Heart left ventricle (tissue), 16 donors: ENCODE measurements at regions not wholly inside any gene's neighbourhood (a gene's known extent, or its start where the extent isn't known, plus 50 kb on each side); places are given as distances from the start of the nearest gene placed in this dataset.

Experiments used
- ATAC-seq, 4 donors: fragments of 200-7000 bp; cut with Tn5 transposase; one replicate each; pipeline ENCODE4 v1.9.1; 2020 to 2022; ENCODE audit warnings: moderate library complexity in 4 of 4, mild to moderate bottlenecking in 3 of 4, moderate number of reproducible peaks in 1 of 4
- DNase-seq, 5 donors: peaks; one replicate each; pipeline ENCODE4 v3.0.0-alpha.2; 2020
- H3K27ac ChIP-seq, 12 donors: fragments of 200-600 bp; sonication (generic) in 4 of 12; one replicate each; pipeline versions ENCODE4 v1.5.0 to v1.8.0; 2016 to 2022; ENCODE audit warnings: mild to moderate bottlenecking in 2 of 12
- H3K27me3 ChIP-seq, 9 donors: fragments of 200-600 bp; sonication (generic) in 2 of 9; one replicate each; pipeline versions ENCODE4 v1.5.1 to v1.8.0; 2016 to 2022; ENCODE audit warnings: mild to moderate bottlenecking in 3 of 9
- H3K36me3 ChIP-seq, 9 donors: fragments of 200-600 bp; sonication (generic) in 2 of 9; one replicate each; pipeline versions ENCODE4 v1.5.0 to v1.8.0; 2018 to 2022; ENCODE audit warnings: mild to moderate bottlenecking in 2 of 9
- H3K4me1 ChIP-seq, 12 donors: fragments of 200-600 bp; sonication (generic) in 4 of 12; one replicate each; pipeline versions ENCODE4 v1.5.0 to v1.8.0; 2016 to 2022; ENCODE audit warnings: mild to moderate bottlenecking in 3 of 12
- H3K4me3 ChIP-seq, 12 donors: fragments of 200-600 bp; sonication (generic) in 4 of 12; one replicate each; pipeline versions ENCODE4 v1.5.0 to v1.8.0; 2017 to 2022; ENCODE audit warnings: mild to moderate bottlenecking in 9 of 12, moderate library complexity in 4 of 12
- H3K9me3 ChIP-seq, 12 donors: fragments of 200-600 bp; sonication (generic) in 4 of 12; one replicate each; pipeline versions ENCODE4 v1.5.0 to v1.8.0; 2016 to 2022; ENCODE audit warnings: mild to moderate bottlenecking in 1 of 12
- CTCF ChIP-seq, 12 donors: fragments of 200-600 bp; sonication (generic) in 4 of 12; IDR thresholded peaks; one replicate each; pipeline versions ENCODE4 v1.5.0 to v1.8.0; 2018 to 2022; ENCODE audit warnings: antibody characterized with exemption in 12 of 12, mild to moderate bottlenecking in 5 of 12
- POLR2A ChIP-seq, 2 donors: fragments of 450-650 bp; IDR thresholded peaks; one replicate each; pipeline ENCODE4 v1.6.1; 2017; ENCODE audit warnings: antibody characterized with exemption in 2 of 2, mild to moderate bottlenecking in 2 of 2, moderate library complexity in 2 of 2
- WGBS, 4 donors: extraction: QIAGEN DNeasy Blood & Tissue Kit in 2 of 4; methylation state at CpG; one replicate each; pipeline versions ENCODE4 v1.1.5 to v1.1.7; 2013 to 2018; 5-methylcytosine and 5-hydroxymethylcytosine counted together
- intact Hi-C, 10 donors: fragments of 100-400 bp; cut with DNase I; formaldehyde crosslinking; loops; one replicate each; pipeline versions ENCODE4 v1.11.1 to v1.14.2; 2022
- donor health status: ischemic (EF 13 %, LVEDD 7.1; RV severe dilation, severe dysfunction).
- donor health status: healthy with polysubstance abuse.
- donor health status: DM: no; HTN: yes; CAD: no.
- donor health status: DM: no; HTN: no; CAD: no.
- donor health status: ischemic (EF 25% LVEDD 6.9; RV normal size, moderate dysfunction).
- donor health status: ischemic (EF 25% LVEDD 5.7; RV mildly dilated, moderate dysfunction).
- donor health status: healthy.
- donor health status: DM: yes; HTN: yes; CAD: no.
- donor health status: ischemic (EF 35%, LVEDD 5.7; RV mildly dilated, moderate dysfunction).
- donor health status: nonischemic (EF 11% LVEDD 7.7; RV severe dilation, severe dysfunction).
- donor health status: DM: yes; HTN: yes; CAD: no.
- donor health status: PGD.
- donor health status: ischemic (EF 29% LVEDD 5.4; RV normal size, mild dysfunction).
- donor health status: nonischemic (EF 23%, LVEDD 6.1; RV moderate dilation, normal function).

DNA sequence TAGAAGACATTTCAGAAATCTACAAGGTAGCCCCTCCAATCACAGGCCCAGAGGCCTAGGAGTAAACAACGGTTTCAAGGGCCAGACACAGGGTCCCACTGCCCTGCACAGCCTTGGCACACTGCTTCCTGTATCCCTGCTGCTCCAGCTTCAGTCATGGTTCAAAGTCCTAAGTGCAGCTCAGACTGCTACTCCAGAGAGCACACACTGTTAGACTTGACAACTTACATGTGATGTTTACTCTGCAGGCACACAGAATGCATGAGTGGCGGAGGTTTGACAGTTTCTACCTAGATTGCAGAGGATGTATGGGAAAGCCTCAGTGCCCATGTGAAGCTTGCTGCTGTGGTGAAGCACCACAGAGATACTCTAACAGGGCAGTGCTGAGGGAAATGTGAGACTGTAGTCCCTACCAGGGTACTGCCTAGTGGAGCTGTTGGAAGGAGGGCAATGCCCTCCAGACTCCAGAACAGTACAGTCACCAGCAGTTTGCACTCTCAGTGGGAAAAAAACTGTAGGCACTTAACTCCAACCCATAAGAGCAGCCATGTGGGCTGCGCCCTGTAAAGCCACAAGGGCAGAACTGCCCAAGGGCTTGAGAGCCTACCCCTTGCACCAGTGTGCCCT, 270.0 kb downstream of the ZWINT start:
- no peaks in the 10 kb centered on the region for H3K27me3 ChIP-seq
- 46 to 71% (median 68%) methylated on average over 3 of the region's 3 CpGs for WGBS, 4 donors
- H3K27ac ChIP-seq: no peak overlapping the region
- DNase-seq: no peak
- intact Hi-C loops: no loop called here
- no peak for ATAC-seq
- H3K9me3 ChIP-seq: peaks cover 0 to 35% (median 1%) of the 10 kb centered on the region in 12 donors
- no peaks in the 10 kb centered on the region for H3K4me1 ChIP-seq
- no peak overlapping the region for H3K4me3 ChIP-seq
- TF ChIP-seq CTCF (IDR thresholded peaks at IDR 0.05) (no peak), POLR2A (IDR thresholded peaks at IDR 0.05) (no peak)
- H3K36me3 ChIP-seq: no peaks in the 10 kb centered on the region

DNA sequence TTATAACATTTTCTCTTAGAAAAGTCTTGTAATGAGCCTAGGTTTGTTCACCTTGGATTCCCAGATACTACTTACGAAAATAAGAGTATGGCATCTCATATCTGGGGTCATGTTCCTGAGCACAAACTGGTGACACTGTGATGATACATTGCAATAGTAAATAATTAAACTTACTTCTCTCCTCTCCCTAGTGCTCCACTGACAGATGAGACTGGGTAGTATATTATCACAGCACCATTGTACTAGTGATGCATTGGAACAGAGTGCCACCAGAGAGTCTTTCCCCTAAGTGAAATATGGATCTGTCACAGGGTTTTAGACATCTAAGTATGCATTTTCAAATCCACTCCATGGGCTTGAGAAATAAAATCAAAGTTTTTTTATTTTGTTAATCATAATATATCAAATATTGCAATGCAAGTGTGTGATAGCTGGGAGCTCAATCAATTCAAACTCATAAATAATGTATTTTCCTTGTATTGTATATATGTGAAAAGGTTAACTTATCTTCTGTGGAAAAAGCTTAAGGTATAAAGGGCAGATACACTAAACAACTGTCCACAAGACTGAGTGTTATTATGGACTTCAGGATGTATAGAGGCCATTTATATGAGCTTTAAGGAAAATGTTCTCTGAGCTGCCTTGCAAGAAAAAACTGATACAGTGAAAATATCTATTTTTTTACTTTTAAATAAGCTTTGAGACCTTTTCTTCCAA, 275.5 kb downstream of the ZWINT start:
- 54 to 87% (median 75%) methylated on average over 1 of the region's 1 CpG for WGBS, 4 donors
- intact Hi-C loops: no loop called here
- Histone ChIP-seq H3K27ac (no peak overlapping the region), H3K27me3 (no peaks in the 10 kb centered on the region), H3K9me3 (peaks cover 0 to 26% (median 0%) of the 10 kb centered on the region in 12 donors), H3K36me3 (no peaks in the 10 kb centered on the region), H3K4me3 (no peak overlapping the region), H3K4me1 (no peaks in the 10 kb centered on the region)
- ATAC-seq (no peak), DNase-seq (no peak)
- TF ChIP-seq POLR2A (IDR thresholded peaks at IDR 0.05) (no peak), CTCF (IDR thresholded peaks at IDR 0.05) (no peak)

DNA sequence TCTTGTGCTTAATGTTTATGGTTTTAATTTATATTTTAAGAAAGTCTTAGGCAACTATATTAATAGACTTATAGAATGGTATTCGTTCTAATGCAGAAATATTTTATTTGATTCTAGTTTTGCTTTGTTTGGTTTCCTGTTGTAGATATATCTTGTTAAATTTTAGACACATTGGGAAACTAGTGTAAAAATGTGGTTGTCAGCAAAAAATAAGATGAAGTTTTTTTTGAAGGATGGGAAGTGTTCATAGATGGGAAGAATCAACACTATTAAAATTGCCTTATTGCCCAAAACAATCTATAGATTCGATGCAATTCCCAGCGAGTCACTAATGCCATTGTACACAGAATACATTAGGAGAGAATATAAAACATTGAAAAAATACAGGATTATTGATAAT, 278.9 kb downstream of the ZWINT start:
- DNase-seq (no peak), ATAC-seq (no peak)
- H3K27ac ChIP-seq: no peak overlapping the region
- no peaks in the 10 kb centered on the region for H3K4me1 ChIP-seq
- H3K4me3 ChIP-seq: no peak overlapping the region
- peaks cover 0 to 7% (median 0%) of the 10 kb centered on the region in 12 donors for H3K9me3 ChIP-seq
- H3K27me3 ChIP-seq: no peaks in the 10 kb centered on the region
- no peaks in the 10 kb centered on the region for H3K36me3 ChIP-seq
- WGBS, 4 donors: 74 to 88% (median 80%) methylated on average over 3 of the region's 3 CpGs
- TF ChIP-seq CTCF (IDR thresholded peaks at IDR 0.05) (no peak), POLR2A (IDR thresholded peaks at IDR 0.05) (no peak)
- intact Hi-C loops: no loop called here

GRCh38 chr10:56068473-56069263, 292.4 kb downstream of the ZWINT start:
- H3K4me1 ChIP-seq: no peaks in the 10 kb centered on the region
- H3K4me3 ChIP-seq: no peak overlapping the region
- no peak overlapping the region for H3K27ac ChIP-seq
- intact Hi-C loops: no loop called here
- H3K36me3 ChIP-seq: no peaks in the 10 kb centered on the region
- ATAC-seq (no peak), DNase-seq (no peak)
- no peaks in the 10 kb centered on the region for H3K27me3 ChIP-seq
- TF ChIP-seq POLR2A (IDR thresholded peaks at IDR 0.05) (no peak), CTCF (IDR thresholded peaks at IDR 0.05) (no peak)
- WGBS, 4 donors: 69 to 81% (median 81%) methylated on average over 8 to 12 of the region's 12 CpGs
- peaks cover 0 to 31% (median 0%) of the 10 kb centered on the region in 12 donors for H3K9me3 ChIP-seq
